Activated CD4-positive, alpha-beta T cell treated with anti-CD3 and anti-CD28 coated beads, Interleukin-2, amount 50 U/mL, for 24 hours (primary cell): ENCODE measurements at regions not wholly inside any gene's neighbourhood (a gene's known extent, or its start where the extent isn't known, plus 50 kb on each side); places are given as distances from the start of the nearest gene placed in this dataset.
"Not testable (repeated sequence)": the region's sequence is repeated elsewhere in the genome, so short reads cannot be mapped to it uniquely, and the experiment has no call there.

Experiments used
- DNase-seq, 2 donors: peaks; one replicate each; pipeline ENCODE4 v3.0.0-alpha.2; 2020; ENCODE audit warnings: low read depth in 1 of 2, low spot score in 1 of 2

DNA sequence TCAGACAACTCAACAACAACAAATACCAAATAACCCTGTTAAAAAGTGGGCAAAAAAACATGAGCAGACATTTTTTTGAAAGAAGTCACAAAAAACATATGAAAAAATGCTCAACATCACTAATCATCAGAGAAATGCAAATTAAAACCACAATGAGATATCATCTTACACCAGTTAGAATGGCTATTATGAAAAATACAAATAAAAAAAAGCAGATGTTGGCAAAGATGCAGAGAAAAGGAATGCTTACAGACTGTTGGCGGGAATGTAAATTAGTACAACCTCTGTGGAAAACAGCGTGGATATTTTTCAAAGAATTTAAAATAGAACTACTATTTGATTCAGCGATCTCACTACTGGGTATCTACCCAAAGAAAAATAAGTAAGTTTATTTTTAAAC lies 114.0 kb downstream of the SLC38A4 start:
- no peak for DNase-seq

DNA sequence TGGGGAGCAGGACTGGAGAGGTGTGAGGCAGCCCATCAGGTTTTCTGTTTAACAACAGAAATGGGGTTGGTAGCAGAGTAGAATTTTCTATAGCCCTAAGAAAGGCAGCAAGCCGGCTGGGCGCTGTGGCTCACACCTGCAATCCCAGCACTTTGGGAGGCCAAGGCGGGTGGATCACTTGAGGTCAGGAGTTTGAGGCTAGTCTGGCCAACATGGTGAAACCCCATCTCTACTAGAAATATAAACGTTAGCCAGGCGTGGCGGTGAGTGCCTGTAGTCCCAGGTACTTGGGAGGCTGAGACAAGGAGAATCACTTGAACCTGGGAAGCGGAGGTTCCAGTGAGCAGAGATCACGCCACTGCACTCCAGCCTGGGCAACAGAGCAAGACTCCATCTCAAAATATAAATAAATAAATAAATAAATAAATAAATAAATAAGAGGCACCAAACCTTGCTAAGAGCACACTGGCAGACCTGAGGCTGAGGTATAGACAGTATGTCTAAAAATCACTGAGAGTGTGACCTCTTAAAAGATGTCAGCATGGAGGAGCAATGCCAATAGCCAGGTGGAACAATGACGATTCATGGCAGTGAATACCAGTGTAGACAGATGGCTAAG lies 115.6 kb downstream of the SLC38A4 start:
- DNase-seq, result no peak

GRCh38 chr12:46702581-46703344 lies 123.0 kb downstream of the SLC38A4 start:
- DNase-seq, result no peak

GRCh38 chr12:46701356-46701755 lies 124.4 kb downstream of the SLC38A4 start:
- no peak for DNase-seq

- DNase-seq, result no peak
Observed at GRCh38 chr12:46699986-46700385, 125.8 kb downstream of the SLC38A4 start.

DNA sequence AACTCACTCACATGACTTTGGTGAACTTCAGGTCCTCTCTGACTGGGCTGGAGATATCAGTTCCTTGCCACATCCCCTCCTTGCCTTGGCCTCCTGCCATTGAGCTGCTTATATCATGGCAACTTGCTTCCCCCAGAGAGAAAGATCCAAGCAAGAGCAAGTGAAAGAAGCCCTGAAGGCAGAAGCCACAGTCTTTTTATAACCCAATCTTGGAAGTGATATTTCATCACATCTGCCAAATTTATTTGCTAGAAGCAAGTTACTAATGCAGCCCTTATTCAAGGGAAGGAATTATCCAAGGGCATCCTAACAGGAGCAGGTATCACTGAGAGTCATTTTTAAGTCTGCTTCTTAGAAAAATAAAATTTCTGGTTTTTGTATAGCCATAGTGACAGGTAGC lies 127.8 kb downstream of the SLC38A4 start:
- no peak for DNase-seq

DNA sequence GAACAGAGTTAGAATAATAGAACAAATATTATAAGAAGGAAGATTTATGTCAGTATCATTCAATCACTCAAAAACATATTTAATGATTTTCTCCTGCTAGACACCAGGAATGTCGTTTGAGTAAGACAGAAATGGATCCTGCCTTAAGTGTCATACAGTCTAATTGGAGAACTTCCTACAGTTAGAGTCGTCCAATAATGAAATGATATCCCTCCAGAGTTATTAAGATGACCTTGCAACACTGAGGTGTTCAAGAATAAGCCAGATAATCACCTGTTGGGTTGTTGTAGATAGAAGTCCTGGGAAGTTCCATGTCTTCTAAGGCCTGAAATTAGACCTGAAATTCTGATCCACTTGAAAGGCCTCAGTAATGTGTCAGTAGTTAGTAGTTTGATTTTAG lies 132.3 kb downstream of the SLC38A4 start:
- no peak for DNase-seq

DNA sequence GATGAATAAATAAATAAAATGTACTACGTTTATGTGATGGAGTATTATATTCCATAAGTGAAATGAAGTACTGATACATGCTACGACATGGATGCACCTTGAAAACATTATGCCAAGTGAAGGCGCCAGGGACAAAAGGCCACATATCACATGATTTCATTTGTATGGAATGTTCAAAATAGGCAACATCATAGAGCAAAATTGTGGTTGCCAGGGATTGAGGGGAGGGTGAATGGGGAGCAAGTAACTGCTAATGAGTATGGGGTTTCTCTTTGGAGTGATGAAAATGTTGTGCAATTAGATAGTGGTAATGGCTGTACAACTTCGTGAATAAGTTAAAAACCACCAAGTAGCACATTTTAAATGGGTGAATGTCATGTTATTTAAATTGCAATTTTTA lies 132.8 kb downstream of the SLC38A4 start:
- no peak for DNase-seq

DNA sequence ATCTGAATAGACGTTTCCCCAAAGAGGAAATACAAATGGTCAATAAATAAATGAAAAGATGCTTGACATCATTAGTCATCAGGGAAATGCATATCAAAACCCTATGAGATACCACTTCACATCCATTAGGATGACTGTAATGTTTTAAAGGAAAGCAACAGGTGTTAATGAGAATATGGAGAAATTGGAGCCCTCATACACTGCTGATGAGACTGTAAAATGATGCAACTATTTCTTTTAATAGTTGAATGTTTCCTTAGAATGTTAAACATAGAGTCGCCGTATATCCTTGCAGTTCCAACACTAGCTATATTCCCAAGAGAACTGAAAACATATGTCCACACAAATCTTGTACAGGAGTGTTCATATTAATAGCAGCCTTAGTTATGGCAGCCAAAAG lies 133.2 kb downstream of the SLC38A4 start:
- no peak for DNase-seq

DNA sequence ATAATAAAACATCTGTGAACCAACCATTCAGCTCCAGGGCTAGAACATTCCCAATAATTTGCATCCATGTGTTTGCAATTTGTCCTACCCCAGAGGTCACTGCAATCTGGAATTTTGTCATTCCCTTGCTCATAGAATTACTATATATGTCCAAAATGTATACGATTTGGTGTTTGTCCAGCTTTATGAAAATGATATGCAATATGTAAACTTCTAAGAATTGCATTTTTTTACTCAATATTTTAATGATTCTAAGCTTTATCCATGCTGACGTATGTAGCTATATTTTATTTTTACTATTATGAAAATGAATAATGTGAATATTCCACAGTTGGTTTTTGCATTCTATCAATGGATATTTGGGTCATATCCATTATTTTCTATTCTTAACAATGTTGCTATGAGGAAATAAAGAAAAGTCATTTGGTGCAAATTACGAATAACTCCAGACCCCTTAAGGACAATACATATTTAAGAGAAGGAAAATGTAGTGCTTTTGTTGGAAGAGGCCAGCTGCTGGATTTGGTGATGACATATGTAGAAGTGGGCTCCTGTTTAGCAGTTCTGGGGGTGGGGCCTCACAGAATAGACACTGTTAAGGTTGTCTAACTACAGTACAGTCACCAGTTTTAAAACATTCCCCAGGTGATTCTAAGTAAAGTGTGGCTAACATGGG lies 139.4 kb downstream of the SLC38A4 start:
- DNase-seq, result no peak

DNA sequence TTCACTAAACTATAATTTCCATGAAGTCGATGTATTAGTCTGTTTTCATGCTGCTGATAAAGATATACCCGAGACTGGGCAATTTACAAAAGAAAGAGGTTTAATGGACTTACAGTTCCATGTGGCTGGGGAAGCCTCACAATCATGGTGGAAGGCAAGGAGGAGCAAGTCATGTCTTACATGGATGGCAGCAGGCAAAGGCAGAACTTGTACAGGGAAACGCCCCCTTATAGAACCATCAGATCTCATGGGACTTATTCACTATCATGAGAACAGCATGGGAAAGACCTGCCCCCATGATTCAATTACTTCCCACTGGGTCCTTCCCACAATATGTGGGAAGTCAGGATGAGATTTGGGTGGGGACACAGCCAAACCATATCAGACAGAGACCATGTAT lies 141.6 kb downstream of the SLC38A4 start:
- not testable (repeated sequence) for DNase-seq

GRCh38 chr12:46682148-46682547 lies 143.6 kb downstream of the SLC38A4 start:
- DNase-seq, result no peak

- DNase-seq, result no peak
Observed at GRCh38 chr12:46680506-46680905, 145.3 kb downstream of the SLC38A4 start.

GRCh38 chr12:46679754-46680153 lies 146.0 kb downstream of the SLC38A4 start:
- no peak for DNase-seq

GRCh38 chr12:46678426-46678825 lies 147.4 kb downstream of the SLC38A4 start:
- DNase-seq, result no peak

- no peak for DNase-seq
Observed at GRCh38 chr12:46677749-46678148, 148.0 kb downstream of the SLC38A4 start.

DNA sequence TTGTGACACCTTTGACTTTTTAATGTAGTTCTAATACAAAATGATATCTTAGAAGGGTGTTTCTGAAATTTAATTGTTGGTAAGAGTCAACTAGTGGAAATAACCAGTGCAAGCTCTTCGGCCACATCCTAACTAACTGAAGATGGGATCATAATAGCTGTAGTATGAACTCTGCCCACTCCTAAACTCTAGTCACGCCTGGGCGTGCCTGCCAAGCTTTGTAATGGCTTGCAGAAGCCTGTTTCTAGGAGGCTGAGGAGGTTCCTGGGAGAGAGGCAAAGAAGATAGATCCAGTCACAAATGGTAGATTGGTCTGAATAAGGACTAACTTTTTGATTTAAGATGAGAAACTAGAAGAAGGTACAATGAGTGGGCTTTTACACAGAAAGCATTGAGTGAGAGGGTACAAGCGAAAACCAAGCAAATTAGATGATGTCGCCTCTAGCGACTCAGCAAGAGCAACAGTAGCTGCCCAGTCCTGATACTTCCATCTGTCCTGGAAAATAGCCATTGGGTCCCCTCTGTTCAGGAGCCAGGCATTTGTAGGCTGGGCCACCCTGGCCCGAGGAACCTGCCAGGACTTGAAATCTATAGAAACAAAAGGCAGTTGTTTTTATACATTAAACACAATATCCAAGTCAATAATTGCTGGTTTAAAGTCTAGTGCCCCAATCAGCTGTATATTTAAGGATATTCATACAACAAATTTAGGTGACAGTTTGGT lies 148.8 kb downstream of the SLC38A4 start:
- DNase-seq, result no peak

DNA sequence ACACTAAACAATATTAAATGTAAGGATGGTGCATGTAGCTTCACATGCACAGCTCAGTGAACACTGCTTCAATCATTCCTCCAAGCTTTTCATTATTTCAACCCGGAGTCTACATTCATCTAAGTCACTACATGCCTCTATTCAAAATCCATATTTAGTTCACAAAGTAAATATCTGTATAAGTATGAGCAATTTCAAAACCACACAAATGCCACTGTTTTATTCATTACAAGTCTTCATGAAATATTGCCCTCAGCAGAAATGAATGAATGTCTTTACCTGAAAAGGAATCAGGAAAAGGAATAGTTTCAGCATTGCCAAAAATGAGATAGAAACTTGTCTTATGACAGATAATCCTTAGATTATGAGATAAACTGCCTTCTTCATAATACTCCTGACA lies 149.4 kb downstream of the SLC38A4 start:
- DNase-seq, result no peak

DNA sequence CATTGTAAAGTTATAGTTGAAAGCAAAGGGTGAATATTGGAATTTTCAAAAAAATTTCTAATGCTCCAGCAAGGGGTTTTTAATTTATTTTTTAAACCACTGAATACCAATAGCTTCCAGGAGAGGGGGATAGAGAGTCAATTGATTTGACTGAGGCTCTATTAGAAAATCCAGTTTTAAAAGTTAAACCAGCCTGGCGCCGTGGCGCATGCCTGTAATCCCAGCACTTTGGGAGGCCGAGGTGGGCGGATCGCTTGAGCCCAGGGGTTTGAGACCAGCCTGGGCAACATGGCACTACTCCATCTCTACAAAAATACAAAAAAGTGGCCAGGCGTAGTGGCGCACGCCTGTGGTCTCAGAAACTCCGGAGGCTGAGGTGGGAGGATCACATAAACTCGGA lies 150.1 kb downstream of the SLC38A4 start:
- no peak for DNase-seq

- DNase-seq, result no peak
Observed at GRCh38 chr12:46674800-46675199, 151.0 kb downstream of the SLC38A4 start.

DNA sequence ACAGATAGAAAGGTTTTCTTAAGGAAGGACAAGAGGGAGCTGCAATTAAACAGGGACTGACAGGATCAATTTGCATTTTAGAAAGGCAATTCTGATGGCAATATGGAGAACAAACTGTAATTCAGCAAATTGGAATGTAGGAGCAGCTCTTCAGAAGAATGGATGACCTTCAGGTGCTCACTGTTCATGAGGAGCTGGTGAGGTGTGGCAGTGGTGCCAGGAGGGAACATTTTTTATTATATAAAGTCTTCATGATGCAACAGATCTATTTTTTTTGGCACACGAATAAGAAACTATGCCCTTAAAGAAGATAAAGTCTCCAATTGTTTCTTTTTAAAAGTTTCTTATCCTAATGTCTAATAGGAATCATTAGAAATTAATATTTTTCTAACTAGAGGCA lies 151.7 kb downstream of the SLC38A4 start:
- DNase-seq, result no peak

GRCh38 chr12:46671102-46671501 lies 154.7 kb downstream of the SLC38A4 start:
- DNase-seq, result no peak
